A673 (cell line): ENCODE measurements at regions not wholly inside any gene's neighbourhood (a gene's known extent, or its start where the extent isn't known, plus 50 kb on each side); places are given as distances from the start of the nearest gene placed in this dataset.

Experiments used
- EZH2 ChIP-seq: fragments of 200-600 bp; sonication (generic); IDR thresholded peaks from 2 replicates; pipeline ENCODE4 v1.6.1; 2017; ENCODE audit warnings: borderline replicate concordance, low read depth, mild to moderate bottlenecking, mixed read lengths, antibody characterized with exemption, low read length; ENCODE audit not compliant: poor library complexity, severe bottlenecking
- TF ChIP-seq, protein P1 (sequence below): fragments of 300-800, 200-600 bp; sonication (generic); conservative IDR thresholded peaks from 2 replicates; pipeline ENCODE4 v1.5.1; 2017; ENCODE audit warnings: low read depth, mild to moderate bottlenecking, antibody characterized with exemption, low read length, moderate library complexity, mixed read lengths

DNA sequence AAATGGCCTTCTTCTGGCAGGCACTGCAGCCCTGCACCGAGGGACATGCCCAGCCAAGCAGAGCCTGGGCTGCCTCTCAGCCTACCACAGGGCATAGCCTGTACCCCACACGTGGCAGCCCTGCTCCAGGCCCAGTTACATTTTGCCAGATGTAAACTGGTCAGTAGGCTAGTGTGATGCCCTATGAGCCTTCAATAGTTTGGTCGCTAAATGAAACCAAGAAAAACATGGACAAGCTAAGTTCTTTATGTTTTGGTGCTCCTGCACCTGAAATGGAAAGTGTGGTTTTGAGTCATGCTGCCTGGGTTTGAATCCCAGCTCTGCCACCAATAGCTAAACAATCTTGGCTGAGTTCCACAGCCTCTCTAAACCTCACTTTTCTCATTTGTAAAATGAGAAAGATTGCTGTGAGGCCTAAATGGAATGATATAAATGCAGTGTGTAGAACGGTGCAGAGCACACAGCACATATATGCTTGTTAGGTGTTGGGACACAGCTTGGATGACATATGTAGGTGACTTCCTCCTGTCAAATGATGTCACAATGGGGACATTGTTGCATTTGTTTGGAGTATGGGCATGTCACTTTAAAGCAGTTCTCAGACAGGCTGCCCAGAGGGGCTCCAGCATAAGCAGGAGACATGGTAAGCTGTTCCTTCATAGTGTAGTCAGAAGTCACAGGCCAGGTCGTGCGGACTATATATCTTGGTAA lies 57.4 kb downstream of the ZBTB38 start:
- TF ChIP-seq, protein P1, sequence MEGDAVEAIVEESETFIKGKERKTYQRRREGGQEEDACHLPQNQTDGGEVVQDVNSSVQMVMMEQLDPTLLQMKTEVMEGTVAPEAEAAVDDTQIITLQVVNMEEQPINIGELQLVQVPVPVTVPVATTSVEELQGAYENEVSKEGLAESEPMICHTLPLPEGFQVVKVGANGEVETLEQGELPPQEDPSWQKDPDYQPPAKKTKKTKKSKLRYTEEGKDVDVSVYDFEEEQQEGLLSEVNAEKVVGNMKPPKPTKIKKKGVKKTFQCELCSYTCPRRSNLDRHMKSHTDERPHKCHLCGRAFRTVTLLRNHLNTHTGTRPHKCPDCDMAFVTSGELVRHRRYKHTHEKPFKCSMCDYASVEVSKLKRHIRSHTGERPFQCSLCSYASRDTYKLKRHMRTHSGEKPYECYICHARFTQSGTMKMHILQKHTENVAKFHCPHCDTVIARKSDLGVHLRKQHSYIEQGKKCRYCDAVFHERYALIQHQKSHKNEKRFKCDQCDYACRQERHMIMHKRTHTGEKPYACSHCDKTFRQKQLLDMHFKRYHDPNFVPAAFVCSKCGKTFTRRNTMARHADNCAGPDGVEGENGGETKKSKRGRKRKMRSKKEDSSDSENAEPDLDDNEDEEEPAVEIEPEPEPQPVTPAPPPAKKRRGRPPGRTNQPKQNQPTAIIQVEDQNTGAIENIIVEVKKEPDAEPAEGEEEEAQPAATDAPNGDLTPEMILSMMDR: no peak
- TF ChIP-seq EZH2: no peak
